Neural cell (in vitro differentiated cells): ENCODE measurements at regions not wholly inside any gene's neighbourhood (a gene's known extent, or its start where the extent isn't known, plus 50 kb on each side); places are given as distances from the start of the nearest gene placed in this dataset.

Experiments used
- CTCF ChIP-seq: fragments of 450-650 bp; IDR thresholded peaks from 2 replicates; pipeline ENCODE4 v1.5.1; 2014; ENCODE audit warnings: antibody characterized with exemption, mild to moderate bottlenecking, moderate library complexity; ENCODE audit not compliant: poor library complexity, severe bottlenecking
- EP300 ChIP-seq: fragments of 450-650 bp; conservative IDR thresholded peaks from 2 replicates; pipeline ENCODE4 v1.6.1; 2014; ENCODE audit warnings: antibody characterized with exemption, mild to moderate bottlenecking, moderate library complexity; ENCODE audit not compliant: poor library complexity, severe bottlenecking
- EZH2 ChIP-seq: fragments of 200-600, 300-800 bp; shearing (Covaris generic), sonication (generic); IDR thresholded peaks from 2 replicates; pipeline ENCODE4 v1.6.1; 2014; ENCODE audit warnings: antibody characterized with exemption, low read length, borderline replicate concordance, mild to moderate bottlenecking; ENCODE audit not compliant: insufficient read depth, poor library complexity, severe bottlenecking
- MXI1 ChIP-seq: fragments of 450-650 bp; conservative IDR thresholded peaks from 2 replicates; pipeline ENCODE4 v1.6.1; 2014; ENCODE audit warnings: antibody characterized with exemption, mild to moderate bottlenecking; ENCODE audit not compliant: poor library complexity, severe bottlenecking
- POLR2AphosphoS5 ChIP-seq: IDR thresholded peaks from 2 replicates; pipeline ENCODE4 v1.6.1; 2012
- RAD21 ChIP-seq: fragments of 450-650 bp; conservative IDR thresholded peaks from 2 replicates; pipeline ENCODE4 v1.6.1; 2014; ENCODE audit warnings: antibody characterized with exemption, mild to moderate bottlenecking, moderate library complexity
- REST ChIP-seq: IDR thresholded peaks from 2 replicates; pipeline ENCODE4 v1.6.1; 2012; ENCODE audit warnings: borderline replicate concordance
- SMC3 ChIP-seq: fragments of 450-650 bp; conservative IDR thresholded peaks from 2 replicates; pipeline ENCODE4 v1.6.1; 2014; ENCODE audit warnings: antibody characterized with exemption, mild to moderate bottlenecking, moderate library complexity; ENCODE audit not compliant: poor library complexity
- TAF1 ChIP-seq: IDR thresholded peaks from 2 replicates; pipeline ENCODE4 v1.6.1; 2012; ENCODE audit warnings: low read depth

- no peak for TF ChIP-seq MXI1
- no peak for TF ChIP-seq CTCF
- no peak for TF ChIP-seq EP300
- TF ChIP-seq RAD21: no peak
- no peak for TF ChIP-seq REST
- TF ChIP-seq TAF1: no peak
- no peak for TF ChIP-seq SMC3
- TF ChIP-seq EZH2: no peak
- TF ChIP-seq POLR2AphosphoS5: no peak
Measured at GRCh38 chr4:189615217-189615663, 325.4 kb upstream of the FRG1 start.
